ENCODE measurements at regions not wholly inside any gene's neighbourhood (a gene's known extent, or its start where the extent isn't known, plus 50 kb on each side); places are given as distances from the start of the nearest gene placed in this dataset.

DNA sequence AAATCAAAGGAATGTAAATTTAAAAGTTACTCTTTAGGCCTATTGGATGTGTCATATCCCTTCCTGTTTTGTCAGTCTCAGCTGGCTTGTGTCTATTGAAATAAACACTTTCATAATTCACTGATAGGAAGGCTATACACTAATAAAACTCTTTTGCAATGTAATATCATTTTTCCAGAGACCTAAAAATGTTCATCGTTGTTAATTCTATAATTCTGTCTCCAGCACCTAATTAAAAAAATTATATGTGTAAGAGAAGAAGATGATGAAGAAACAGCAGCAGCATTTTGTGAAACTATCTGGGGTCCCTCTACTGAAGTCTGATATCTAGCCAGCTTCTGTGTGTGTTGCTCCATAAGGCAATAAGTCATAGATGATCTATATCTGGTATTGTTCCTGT lies 602.7 kb downstream of the ETV1 start:
- intact Hi-C loops (cut with micrococcal nuclease; ENCODE audit: unreplicated experiment), result no loop called here
- no TSS peak for BruUV-seq (replicated peaks)
- DNase-seq (ENCODE audit: low spot score), result no peak
- CTCF ChIA-PET, result no interaction called here
- H3K27ac ChIP-seq (ENCODE audit: low read depth, low read length, poor library complexity, severe bottlenecking), result no peak overlapping the region
- no peaks in the 10 kb centered on the region for H3K36me3 ChIP-seq (ENCODE audit: insufficient read depth, low read length, poor library complexity, severe bottlenecking)
- H3K4me3 ChIP-seq (ENCODE audit: low read depth, low read length, poor library complexity, severe bottlenecking), result no peak overlapping the region
- TF ChIP-seq, protein P1, sequence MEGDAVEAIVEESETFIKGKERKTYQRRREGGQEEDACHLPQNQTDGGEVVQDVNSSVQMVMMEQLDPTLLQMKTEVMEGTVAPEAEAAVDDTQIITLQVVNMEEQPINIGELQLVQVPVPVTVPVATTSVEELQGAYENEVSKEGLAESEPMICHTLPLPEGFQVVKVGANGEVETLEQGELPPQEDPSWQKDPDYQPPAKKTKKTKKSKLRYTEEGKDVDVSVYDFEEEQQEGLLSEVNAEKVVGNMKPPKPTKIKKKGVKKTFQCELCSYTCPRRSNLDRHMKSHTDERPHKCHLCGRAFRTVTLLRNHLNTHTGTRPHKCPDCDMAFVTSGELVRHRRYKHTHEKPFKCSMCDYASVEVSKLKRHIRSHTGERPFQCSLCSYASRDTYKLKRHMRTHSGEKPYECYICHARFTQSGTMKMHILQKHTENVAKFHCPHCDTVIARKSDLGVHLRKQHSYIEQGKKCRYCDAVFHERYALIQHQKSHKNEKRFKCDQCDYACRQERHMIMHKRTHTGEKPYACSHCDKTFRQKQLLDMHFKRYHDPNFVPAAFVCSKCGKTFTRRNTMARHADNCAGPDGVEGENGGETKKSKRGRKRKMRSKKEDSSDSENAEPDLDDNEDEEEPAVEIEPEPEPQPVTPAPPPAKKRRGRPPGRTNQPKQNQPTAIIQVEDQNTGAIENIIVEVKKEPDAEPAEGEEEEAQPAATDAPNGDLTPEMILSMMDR (conservative IDR thresholded peaks at IDR 0.05; ENCODE audit: low read depth, low read length), result no peak
- TF ChIP-seq EZH2 (IDR thresholded peaks at IDR 0.05; ENCODE audit: borderline replicate concordance, low read depth, low read length, poor library complexity, severe bottlenecking), result no peak
- no peaks in the 10 kb centered on the region for H3K4me1 ChIP-seq (ENCODE audit: insufficient read depth, low read length, poor library complexity, severe bottlenecking)
- POLR2A ChIA-PET (ENCODE audit: low non-redundant PET), result no interaction called here
- no peaks in the 10 kb centered on the region for H3K27me3 ChIP-seq (replicated peaks; ENCODE audit: insufficient read depth, low read depth, low read length, poor library complexity)
- no peaks in the 10 kb centered on the region for H3K9me3 ChIP-seq (ENCODE audit: low read depth, low read length, poor library complexity, severe bottlenecking)

DNA sequence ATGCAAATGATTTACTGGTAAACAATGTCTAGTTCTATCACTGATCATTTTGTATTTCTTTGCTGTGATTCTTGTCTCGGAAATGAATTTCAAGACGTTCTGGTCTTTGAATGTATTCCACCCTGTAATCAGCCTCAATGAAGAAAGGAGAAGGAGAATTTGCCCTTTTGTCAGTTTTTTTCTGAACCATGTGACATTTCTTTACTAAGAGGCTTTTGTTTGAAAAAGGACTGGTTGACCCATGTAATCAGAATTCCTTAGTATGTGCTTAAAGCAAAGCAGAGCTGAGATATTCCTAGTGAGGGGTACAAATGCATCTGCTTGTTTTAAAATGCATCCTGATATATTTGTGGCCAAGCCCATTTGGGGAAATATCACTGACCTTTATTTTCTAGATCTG lies 581.6 kb downstream of the ETV1 start:
- Histone ChIP-seq H3K27me3 (replicated peaks; ENCODE audit: insufficient read depth, low read depth, low read length, poor library complexity) (peaks cover 18% of the 10 kb centered on the region), H3K4me3 (ENCODE audit: low read depth, low read length, poor library complexity, severe bottlenecking) (no peak overlapping the region), H3K36me3 (ENCODE audit: insufficient read depth, low read length, poor library complexity, severe bottlenecking) (no peaks in the 10 kb centered on the region), H3K9me3 (ENCODE audit: low read depth, low read length, poor library complexity, severe bottlenecking) (no peaks in the 10 kb centered on the region), H3K27ac (ENCODE audit: low read depth, low read length, poor library complexity, severe bottlenecking) (no peak overlapping the region), H3K4me1 (ENCODE audit: insufficient read depth, low read length, poor library complexity, severe bottlenecking) (no peaks in the 10 kb centered on the region)
- intact Hi-C loops (cut with micrococcal nuclease; ENCODE audit: unreplicated experiment), result no loop called here
- BruUV-seq (replicated peaks), result no TSS peak
- TF ChIP-seq EZH2 (IDR thresholded peaks at IDR 0.05; ENCODE audit: borderline replicate concordance, low read depth, low read length, poor library complexity, severe bottlenecking), result no peak
- TF ChIP-seq, protein P1 (conservative IDR thresholded peaks at IDR 0.05; ENCODE audit: low read depth, low read length), result no peak
- no peak for DNase-seq (ENCODE audit: low spot score)
- CTCF ChIA-PET, result no interaction called here
- POLR2A ChIA-PET (ENCODE audit: low non-redundant PET), result no interaction called here

DNA sequence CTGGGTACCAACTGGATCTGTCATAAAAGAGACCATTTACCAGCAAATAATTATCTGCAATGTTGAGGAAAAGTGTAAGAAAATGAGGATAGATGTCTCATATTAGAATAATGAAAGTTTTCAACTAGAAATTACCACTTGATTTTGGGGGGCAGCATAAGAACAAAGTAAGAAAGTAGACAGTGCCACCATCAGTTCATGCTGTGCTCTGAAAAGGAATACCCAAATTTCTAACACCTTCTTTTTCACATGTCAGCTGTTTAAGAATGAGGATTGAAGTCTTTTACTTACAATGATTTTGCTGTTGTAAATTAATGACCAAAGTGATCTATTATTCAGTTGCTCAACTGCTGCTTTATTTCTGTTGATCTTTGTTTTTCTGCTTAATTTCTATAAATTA lies 578.3 kb downstream of the ETV1 start:
- Histone ChIP-seq H3K4me3 (ENCODE audit: low read depth, low read length, poor library complexity, severe bottlenecking) (no peak overlapping the region), H3K27me3 (replicated peaks; ENCODE audit: insufficient read depth, low read depth, low read length, poor library complexity) (peaks cover 12% of the 10 kb centered on the region), H3K9me3 (ENCODE audit: low read depth, low read length, poor library complexity, severe bottlenecking) (no peaks in the 10 kb centered on the region), H3K4me1 (ENCODE audit: insufficient read depth, low read length, poor library complexity, severe bottlenecking) (no peaks in the 10 kb centered on the region), H3K36me3 (ENCODE audit: insufficient read depth, low read length, poor library complexity, severe bottlenecking) (no peaks in the 10 kb centered on the region), H3K27ac (ENCODE audit: low read depth, low read length, poor library complexity, severe bottlenecking) (no peak overlapping the region)
- no peak for TF ChIP-seq EZH2 (IDR thresholded peaks at IDR 0.05; ENCODE audit: borderline replicate concordance, low read depth, low read length, poor library complexity, severe bottlenecking)
- TF ChIP-seq, protein P1 (conservative IDR thresholded peaks at IDR 0.05; ENCODE audit: low read depth, low read length), result peak; percentile 29; the same call in 1 of the 2 replicates
- ChIA-PET CTCF (interaction anchor here (1.3 kb wide), 1 partner anchor 128 kb away, joined by 3 read pairs; no protein-coding TSS in a partner anchor), POLR2A (ENCODE audit: low non-redundant PET) (no interaction called here)
- no TSS peak for BruUV-seq (replicated peaks)
- no peak for DNase-seq (ENCODE audit: low spot score)
- intact Hi-C loops (cut with micrococcal nuclease; ENCODE audit: unreplicated experiment), result loop anchor here (5.0 kb wide), 1 partner anchor 129 kb away; no protein-coding TSS in a partner anchor
